HG02943 (cell line): ENCODE measurements at regions not wholly inside any gene's neighbourhood (a gene's known extent, or its start where the extent isn't known, plus 50 kb on each side); places are given as distances from the start of the nearest gene placed in this dataset.

Experiments used
- ATAC-seq: cut with Tn5 transposase; IDR thresholded peaks from one replicate; pipeline ENCODE4 v1.9.1; 2021; ENCODE audit warnings: mild to moderate bottlenecking, low read depth, moderate library complexity; ENCODE audit not compliant: unreplicated experiment

- ATAC-seq: peak; percentile 59
Observed at GRCh38 chr6:105452924-105453756, 50.3 kb upstream of the PREP start.
